GM18502 (cell line): ENCODE measurements at regions not wholly inside any gene's neighbourhood (a gene's known extent, or its start where the extent isn't known, plus 50 kb on each side); places are given as distances from the start of the nearest gene placed in this dataset.

Experiments used
- ATAC-seq: cut with Tn5 transposase; IDR thresholded peaks from one replicate; pipeline ENCODE4 v1.9.1; 2021; ENCODE audit warnings: mild to moderate bottlenecking; ENCODE audit not compliant: unreplicated experiment, poor library complexity

DNA sequence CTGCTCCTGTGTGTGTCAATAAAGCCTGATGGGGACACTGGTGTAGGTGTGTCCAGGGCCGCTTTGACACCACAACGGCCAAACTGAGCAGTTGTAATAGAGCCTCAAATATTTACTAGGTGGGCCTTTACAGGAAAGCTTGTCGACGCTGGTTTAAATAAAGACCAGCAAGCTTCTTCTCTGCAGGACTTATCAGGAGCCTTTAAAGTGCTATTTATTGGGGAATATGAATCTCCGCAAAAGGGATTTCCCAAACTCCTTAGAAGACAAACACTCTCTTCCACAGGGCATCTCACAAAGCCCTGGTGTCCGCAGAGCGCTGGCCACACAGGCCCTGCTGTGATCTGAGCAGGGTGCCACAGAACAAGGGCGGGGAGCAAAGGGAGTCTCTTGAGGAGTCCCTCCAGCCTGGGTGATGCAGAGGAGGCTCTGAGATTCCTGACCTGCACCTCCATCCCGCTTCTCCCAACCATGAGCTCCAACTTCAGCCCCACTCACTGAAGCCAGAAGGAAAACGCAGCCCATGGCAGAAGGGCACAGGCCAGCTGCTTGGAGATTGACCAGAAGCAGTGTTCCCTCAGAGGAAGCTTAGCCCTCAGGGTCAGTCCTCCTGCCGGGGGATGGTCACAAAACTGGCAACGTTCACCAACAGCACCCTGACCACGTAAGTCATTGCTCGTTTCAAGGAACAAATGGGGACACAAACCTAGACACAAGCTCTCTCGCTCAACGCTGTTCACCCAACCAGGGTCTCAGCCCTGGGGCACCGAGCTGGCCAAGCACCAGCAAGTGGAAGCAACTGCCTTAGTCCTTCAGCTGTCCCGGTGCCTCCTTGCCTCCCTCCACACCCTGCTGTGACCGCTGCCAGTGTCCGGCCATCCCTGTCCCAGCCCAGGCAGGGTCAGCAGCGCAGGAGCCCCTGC, 129.5 kb downstream of the OAT start:
- ATAC-seq = no peak

- no peak for ATAC-seq
Observed at GRCh38 chr10:124288486-124288885, 130.2 kb downstream of the OAT start.

GRCh38 chr10:124287791-124288190, 130.9 kb downstream of the OAT start:
- ATAC-seq = no peak

DNA sequence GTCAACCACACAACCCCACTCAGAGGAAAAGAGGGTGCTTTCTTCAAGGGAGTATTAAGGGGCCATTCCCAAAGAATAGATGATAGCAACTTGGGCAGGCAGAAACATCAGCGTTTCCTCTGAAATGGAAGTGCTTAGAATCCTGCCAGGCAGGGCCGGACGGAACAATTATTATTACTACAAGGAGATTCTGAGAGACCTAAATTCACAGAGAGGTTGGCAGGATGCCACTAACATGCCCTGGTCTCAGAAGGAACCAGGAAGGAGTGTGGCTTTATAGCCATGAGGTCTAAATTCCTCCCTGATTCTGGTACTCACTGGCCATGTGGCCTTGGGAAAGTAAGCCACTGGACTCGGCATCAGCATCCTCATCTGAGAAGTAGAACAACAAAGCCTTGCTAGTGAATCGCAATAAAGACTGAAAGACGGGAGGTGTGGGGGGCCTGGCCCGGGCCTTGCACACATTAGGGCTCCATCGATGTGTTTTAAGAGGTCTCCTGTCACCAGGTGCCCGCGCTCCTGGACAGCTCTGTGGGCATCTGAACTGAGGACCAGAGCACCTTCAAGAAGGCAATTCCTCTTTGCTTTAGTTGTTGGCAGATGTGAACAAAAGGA, 131.5 kb downstream of the OAT start:
- no peak for ATAC-seq

- no peak for ATAC-seq
Observed at GRCh38 chr10:124286621-124287020, 132.1 kb downstream of the OAT start.

GRCh38 chr10:124285587-124286527, 132.9 kb downstream of the OAT start:
- peak; percentile 80 for ATAC-seq

GRCh38 chr10:124283949-124284250, 134.8 kb downstream of the OAT start:
- ATAC-seq = no peak

DNA sequence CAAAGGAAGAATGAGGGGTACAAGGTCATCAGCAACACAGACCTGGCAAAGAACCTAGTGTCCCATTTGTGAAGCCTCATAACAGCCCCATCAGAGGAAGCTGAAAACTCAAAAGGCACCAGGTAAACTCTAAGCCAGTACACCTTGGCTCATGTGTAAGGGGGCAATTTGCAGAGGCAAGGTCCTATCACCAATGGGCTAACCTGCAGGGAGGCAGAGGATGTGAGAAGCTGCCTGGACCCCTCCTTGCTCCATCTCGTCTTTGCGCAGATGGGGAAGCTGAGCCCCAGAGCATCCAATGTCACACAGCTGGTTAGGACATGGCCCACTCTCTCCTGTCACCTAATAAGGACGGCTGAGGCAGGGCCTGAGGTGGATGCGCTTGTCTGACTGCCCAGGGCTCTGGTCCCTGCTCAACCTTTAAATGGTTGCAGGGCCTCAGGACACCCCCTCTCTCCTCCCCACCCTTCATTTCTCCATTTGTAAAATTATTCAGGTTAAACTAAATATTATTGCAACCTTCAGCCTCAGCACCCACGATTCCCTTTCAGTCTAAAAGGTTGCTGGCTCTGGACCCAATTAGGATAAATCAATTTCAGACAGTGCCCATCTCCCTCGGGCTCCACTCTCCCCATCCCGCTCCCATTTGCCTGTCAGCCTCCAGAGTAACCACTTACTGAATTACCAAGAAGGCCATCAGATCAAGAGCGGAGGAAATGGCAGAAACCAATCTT, 135.3 kb downstream of the OAT start:
- ATAC-seq = no peak

- no peak for ATAC-seq
Observed at GRCh38 chr10:124282326-124282725, 136.4 kb downstream of the OAT start.

DNA sequence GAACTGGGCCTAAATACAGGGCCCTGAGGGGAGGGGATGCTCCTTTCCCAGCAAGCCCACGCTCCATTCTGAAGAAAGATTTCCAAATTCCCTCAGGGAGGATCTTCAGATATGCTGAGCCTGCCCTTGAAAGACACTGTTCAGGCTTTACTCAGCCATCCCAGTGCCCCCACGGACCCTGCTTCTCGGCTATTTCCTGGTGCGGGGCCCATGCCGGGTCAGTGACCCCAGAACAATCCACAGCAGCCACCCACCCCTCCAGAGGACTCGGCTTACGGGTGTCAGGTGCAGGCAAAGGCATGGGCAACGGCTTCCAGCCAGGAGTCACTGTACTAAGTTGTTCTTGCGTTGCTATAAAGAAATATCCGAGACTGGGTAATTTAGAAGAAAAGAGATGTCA, 137.1 kb downstream of the OAT start:
- no peak for ATAC-seq

- ATAC-seq = no peak
Observed at GRCh38 chr10:124280916-124281315, 137.8 kb downstream of the OAT start.

DNA sequence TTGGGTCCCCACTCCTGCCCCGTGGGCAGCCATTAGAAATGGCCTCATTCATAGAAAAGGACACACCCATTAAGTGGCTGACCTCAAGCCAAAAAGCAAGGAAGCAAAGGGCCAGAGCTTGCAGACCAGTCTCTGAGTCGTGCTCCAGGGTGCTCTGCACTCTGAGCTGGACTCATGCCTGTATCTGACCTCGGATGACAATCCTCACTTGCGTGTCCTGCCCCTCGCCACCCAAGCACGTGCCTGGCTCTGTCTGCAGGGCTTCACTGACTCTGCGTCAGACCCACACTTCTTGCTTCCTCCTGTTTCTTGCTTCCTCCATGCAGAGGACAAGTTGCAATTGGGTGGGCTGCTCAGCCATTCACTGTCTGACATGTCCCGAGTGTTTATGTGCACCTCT, 138.8 kb downstream of the OAT start:
- ATAC-seq = no peak

- ATAC-seq = no peak
Observed at GRCh38 chr10:124279298-124279697, 139.4 kb downstream of the OAT start.

- no peak for ATAC-seq
Observed at GRCh38 chr10:124278356-124278755, 140.4 kb downstream of the OAT start.

GRCh38 chr10:124273141-124273540, 145.6 kb downstream of the OAT start:
- ATAC-seq = no peak

GRCh38 chr10:124271676-124272075, 147.0 kb downstream of the OAT start:
- no peak for ATAC-seq

GRCh38 chr10:124270530-124271327, 148.0 kb downstream of the OAT start:
- no peak for ATAC-seq

DNA sequence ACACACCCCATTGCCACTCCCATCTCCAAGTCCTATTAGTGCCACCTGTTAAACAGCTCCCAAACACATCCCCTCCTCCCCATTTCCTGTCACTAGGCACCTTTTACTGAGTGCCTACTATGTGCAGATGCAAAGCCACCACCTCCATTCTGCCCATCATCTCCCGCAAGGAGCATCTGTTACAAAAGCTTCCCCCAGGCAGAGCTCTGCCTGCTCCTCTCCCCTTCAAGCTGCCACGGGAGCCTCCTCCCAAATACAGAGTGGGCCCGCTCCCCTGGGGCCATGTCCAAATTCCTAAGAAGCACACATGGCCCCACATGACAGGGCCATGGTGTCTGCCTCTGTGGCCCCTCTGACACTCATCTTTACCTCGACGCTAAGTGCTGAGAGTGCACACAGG, 149.7 kb downstream of the OAT start:
- ATAC-seq = no peak

DNA sequence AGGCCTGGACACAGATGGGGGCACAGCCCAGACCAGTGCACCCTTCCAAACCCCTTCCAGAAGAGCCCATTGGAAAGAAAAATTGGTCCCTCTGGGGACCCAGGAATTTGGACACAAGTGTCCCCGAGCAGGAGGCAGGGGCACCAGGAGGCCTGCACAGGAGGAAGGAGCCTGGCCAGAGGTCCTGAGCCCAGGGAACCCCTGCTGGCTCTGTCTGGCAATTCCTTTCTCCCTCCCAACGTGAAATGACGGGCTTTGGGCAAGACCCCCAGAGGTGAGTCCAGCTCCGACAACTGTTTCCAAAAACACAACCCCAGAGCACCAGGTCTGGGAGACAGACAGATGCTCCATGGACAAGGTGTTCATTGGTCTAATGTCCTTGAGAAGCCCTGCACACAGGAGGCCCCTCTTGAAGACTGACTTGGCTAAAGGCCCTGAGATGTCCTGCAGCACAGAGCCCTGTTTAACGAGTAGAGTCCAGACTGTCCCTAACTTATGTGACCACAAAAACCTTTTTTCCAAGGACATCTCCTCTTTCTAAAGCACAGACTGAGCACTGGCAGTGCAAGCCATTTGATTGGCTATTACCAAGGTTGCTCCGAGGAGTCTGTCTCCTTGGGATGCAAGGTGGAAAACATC, 150.7 kb downstream of the OAT start:
- ATAC-seq = no peak
